8988T (cell line): ENCODE measurements at regions not wholly inside any gene's neighbourhood (a gene's known extent, or its start where the extent isn't known, plus 50 kb on each side); places are given as distances from the start of the nearest gene placed in this dataset.

ENCODE experiments used
- DNase-seq: peaks from one replicate; pipeline ENCODE4 v3.0.0; 2011

DNA sequence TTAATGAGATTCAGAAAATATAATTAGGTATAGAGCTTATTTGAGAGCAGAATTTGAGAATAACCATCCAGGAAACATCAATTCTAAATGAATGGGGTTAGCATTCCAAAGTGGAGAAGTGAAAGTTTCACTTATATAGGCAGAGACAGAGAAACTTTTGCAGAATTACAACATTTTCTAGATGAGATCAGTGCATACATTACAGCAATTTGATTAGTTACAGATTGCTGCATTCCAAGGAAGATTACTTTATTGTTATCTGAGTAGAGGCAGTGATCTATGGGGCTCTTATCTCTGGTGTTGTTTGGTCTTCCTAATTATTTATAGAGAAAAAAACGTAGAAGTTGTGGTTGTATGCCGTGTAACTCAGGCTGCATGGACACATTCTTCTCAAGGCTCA is 373.8 kb upstream of the SYT4 start:
- DNase-seq, result no peak

DNA sequence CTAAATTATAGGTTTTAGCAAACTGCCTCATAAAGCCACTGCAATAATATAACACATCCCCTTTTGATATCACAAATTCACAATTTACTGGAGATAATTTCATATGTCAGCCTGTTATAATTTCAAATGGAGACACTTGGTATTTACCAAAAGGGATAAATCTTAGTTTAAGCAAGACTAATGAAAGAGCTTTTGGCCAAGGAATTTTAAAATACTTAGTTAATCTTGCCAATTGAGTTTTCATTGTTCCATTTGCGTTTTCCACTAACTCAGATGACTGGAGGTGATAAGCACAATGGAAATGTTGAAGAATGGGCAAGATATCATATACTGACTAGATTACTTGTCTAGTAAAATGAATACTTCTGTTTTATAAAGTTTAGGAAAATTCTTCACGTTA is 379.3 kb upstream of the SYT4 start:
- no peak for DNase-seq

DNA sequence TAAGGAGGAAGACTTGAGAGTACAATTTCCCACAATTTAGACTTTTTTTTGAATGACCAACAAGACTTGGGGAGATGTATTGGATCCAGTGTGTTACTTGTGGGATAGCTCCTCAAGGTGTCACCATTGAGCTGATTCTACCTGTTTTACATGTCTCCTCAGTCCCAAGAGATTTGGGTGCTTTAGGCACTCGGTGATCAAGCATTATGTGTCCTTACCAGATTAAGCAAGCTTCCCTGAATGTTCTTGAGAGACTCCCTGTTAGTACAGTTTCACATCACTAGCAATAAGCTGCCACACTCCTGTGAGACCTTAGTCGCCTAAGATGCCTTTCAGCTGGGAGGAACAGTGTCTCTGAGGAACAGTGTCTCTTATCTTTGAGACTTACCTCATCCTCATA is 384.3 kb upstream of the SYT4 start:
- DNase-seq, result no peak

DNA sequence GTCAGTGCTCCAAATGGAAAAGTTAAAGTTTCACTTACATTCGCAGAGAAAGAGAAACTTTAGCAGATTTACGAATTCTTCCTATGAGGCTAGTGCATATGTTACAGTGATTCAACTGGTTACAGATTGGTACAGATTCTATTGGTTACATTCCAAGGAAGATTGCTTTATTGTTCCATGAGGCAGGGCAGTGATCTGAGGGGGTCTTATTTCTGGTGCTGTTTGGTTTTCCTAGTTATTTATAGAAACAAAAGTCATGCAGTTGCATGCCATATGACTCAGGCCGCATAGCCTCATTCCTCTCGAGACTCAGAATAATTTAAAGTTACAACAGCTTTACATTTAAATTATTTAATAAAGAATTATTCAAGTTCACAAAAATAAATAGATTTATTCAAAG is 385.4 kb upstream of the SYT4 start:
- no peak for DNase-seq

DNA sequence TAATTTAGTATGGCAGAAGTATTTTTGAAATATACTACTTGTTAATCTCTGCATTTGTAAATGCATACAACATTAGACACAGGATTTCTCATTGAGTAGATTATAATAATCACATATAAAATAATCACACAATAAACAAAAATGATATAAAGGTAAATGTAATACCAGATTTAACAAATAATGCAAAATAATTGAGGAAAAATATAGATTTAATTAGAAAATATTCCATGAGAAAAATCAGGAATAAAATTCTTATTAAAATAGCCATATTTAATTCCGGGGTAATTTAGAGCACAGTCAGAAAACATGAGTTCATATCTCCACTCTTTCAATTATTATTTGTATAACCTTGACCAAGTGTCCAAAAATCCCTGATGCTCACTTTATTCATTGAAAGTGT is 385.9 kb upstream of the SYT4 start:
- DNase-seq, result no peak

DNA sequence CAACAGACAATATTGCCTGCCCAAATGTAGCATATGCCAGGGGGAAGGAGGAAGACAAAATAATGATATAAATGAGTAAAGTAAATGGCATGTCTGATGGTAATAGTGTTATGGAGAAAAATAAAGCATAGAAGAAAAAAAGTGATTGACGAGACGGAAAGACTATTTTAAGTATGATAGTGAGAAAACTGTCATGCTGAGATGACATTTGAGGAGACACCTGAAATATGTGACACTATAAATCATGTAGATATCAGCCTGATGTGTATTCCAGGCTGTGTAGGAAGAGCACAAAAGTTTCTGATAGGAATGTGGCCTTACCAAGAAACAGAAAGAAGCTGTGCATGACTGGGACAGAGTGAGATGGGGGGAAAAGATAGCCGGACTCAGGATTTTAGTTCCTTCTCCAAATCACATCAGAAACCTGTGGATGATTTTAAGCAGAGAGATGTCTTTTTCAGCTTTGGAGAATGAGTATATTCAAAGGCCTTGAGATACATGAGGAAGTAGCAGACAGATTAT is 387.3 kb upstream of the SYT4 start:
- no peak for DNase-seq

DNA sequence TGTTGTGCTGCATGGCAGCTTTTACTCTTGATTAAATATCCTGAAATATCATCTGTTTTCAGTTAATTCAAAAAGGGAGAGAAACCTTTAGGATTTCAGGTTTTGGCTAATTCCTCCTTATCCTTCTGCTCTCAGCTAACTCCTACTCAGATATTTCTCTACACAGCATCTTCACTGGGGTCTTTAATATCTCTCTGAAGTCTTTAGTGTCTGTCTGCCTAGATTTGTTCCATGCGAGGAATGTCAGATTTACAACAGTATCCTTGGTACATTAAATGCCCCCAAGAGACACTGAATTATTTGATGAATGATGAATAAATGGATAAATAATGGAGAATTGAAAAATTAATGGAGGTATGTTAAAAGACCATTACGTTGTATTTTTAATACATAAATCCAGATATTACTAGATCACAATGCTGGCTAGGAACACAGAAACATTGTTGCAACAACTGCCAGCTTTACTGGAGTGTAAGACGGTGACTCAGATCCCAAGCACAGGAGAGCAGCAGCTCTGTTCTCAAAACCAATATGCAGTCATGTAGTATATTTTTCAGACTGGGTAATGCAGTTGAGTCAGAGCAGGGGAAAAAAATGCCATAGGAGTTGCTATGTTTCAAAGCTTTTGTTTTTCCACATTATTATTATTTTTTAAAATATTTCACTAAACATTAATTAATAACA is 388.0 kb upstream of the SYT4 start:
- DNase-seq, result no peak

DNA sequence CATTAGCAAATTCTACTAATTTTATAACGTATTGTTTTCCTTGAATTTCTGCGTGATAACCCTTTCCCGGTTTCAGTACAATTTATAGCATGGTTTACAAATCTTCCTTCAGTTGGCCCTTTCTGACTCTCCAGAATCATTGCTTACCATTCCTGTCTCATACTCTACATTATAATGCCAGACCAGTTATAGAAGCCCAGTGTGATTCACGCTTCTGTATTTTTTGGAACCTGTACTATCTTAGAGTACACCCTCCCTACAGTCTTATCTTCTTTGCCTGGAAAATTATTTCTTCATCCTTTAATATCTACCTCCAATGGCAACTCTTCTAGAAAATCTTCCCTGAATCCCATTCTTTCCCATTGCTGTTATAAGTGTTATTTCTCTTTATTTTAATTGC is 391.6 kb upstream of the SYT4 start:
- DNase-seq, result no peak

DNA sequence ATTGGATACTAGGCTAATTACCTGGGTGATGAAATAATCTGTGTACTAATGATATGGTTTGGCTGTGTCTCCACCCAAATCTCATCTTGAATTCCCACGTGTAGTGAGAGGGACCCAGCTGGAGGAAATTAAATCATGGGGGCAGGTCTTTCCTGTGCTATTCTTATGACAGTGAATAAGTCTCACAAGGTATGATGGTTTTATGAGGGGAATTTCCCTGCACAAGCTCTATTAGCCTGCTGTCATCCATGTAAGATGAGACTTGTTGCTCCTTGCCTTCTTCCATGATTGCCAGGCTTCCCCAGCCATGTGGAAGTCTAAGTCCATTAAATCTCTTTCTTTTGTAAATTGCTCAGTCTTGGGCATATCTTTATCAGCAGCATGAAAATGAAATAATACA is 394.1 kb upstream of the SYT4 start:
- no peak for DNase-seq

DNA sequence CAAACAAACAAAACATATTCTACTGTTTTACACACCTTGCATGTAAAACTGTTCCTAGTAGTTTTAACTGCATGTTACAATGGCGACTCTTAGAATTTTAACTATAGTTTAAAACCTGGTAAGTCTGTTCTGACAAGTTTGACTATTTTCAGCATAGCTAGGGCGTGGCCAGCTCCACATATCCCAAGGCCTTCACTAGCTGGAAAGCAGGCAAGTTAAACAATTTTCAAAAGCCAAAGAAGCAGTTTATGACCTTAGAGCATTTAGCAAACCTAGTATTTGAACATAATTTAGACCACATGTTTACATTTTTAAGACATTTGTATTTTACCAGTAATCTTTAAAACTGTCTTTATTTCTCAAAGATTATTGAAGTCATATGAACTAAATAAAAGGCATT is 402.8 kb upstream of the SYT4 start:
- no peak for DNase-seq

DNA sequence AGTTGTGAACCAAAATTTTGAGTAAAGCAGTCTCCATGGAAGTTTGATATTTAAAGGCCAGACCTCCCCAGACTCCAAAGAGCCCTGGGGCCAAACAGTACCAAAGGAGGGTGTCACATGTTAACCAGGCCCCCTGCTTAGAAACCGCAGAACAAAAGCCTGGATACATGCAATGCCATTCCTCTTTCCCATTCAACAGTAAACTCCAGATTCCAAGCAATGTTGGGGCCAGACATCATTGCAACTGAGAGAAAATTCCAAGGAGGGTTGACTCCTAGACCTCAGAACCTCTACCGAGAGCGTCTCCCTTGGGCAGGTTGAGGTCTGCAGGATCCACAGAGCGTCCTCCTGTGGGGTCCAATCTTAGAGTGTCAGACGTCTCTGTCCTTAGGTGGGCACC is 404.4 kb upstream of the SYT4 start:
- DNase-seq, result no peak

DNA sequence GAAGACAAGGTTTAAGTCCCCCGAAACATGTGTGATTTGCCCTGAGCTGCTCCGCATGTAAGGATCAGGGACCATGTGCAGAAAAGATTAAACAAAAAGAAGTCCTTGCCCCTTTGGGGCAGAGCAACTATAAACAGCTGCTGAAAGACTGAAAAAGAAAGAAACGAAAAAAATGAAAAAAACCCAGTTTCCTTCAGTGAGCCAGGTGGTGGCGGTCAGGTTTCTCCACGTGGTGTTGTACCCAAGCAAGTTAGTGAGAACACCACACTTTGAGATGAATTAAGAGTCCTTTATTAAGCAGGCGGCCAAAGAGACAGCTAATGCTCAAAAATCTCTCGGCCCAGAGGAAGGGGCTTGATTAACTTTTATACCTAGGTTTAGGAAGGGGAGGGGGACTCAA is 404.9 kb upstream of the SYT4 start:
- DNase-seq, result no peak

DNA sequence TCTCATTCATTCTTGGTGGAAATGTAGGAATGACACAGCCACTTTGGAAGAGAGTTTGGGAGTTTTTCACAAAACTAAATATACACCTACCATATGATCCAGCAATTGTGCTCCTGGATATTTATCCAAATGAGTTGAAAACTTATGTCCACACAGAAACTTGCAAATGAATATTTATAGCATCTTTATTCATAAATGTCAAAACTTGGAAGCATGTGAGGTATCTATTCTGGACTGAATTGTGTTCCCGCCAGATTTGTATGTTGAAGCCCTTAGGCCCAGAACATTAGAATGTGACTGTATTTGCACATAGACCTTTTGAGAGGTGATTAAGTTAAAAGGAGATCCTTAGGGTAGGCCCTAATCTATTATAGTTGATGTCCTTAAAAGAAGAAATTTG is 409.4 kb upstream of the SYT4 start:
- no peak for DNase-seq

DNA sequence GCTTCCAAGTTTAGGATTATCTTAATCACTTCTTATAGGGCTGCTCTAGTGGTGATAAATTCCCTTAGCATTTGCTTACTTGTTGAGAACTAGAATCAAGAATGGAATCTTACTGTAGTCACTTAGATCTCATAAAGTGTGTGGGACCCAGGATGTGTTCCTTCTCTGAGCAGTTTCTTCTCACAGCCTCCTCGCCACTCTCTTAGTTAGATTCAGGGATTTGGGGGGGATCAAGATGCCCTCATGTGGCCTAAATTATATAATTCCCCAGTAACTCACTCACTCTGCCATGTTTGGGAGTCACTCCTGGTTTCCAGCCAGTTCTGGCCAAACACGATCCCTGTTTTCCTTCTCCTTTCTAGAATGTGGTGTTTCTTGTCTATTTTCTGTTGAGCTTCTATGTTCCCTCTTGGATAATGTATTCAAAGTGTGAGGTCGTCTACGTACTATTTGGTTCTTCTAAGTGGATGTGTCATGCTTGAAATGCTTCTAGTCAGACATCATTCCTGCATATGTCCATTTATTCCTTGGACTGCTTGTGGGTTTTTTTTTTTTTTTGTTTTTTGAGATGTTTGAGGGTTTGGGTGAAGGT is 414.9 kb upstream of the SYT4 start:
- no peak for DNase-seq

DNA sequence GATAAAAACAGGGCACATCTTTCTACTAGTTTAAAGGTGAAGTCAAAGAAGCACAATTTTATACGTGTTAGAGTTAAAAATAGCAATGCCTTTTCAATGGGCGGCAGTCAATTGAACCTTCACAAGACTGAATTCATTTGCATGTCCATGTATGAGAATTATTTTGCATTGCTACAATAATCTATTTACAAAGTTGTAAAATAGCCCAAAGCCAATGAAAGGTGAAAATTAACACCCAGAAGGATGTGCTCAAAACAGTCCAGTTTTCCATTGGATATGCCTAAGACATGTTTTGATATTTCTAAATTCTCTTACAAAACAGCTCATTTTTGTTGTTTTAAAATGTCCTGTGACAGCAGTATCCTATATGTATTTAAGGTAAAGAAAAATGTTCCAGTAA is 425.1 kb upstream of the SYT4 start:
- DNase-seq, result no peak

DNA sequence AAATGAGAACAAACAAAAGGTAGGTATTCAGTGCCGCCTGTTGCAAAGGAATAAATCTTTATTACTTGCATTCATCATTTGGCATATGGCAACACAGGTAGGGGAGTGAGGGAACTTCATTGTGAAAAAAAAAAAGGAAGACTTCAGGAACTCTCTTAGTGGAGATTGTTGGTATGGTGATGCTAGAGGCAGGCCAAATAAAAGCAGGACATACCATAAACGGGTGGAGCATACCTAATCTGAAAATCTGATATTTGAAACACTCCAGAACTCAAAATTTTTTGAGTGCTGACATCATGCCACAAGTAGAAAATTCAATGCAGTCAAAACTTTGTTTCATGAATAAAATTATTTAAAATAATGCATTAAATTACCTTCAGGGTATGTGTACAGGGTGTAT is 425.8 kb upstream of the SYT4 start:
- no peak for DNase-seq

DNA sequence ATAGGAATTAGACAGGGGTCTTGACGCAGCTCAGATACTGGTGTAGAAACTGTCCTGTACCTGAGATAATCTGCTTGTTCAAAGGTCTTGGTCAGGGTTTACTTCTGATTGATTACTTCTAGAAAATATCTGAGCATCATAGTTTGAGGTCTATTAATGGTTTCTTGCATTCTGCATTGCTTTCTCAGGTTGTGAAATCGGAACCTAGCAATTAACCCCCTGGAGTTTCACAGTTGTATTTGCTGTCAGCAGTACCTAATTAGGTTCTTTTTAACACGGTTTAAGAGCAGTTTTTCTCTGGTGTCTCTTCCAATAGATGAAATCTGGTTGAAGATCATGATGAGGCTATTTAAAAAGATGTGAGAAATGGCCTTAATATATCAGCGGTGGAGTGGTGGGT is 428.6 kb upstream of the SYT4 start:
- no peak for DNase-seq

DNA sequence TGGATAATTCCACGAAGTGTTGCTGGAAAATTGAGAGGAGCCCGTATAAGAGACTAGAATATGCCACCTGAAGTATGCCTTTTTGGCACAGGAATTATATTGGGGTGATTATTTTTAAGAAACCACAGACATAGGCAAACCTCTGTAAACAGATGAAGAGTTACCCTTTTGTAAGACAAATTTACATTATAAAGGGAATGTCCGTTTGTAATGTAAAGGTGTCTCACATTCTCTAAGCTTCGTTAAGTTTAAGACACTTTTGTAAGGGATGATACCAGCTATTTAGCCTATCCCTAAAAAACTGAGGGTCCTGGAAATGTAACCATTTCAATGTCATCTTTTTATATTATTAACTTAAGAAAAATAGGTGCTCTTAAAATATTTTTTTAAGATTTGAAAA is 432.8 kb upstream of the SYT4 start:
- no peak for DNase-seq

DNA sequence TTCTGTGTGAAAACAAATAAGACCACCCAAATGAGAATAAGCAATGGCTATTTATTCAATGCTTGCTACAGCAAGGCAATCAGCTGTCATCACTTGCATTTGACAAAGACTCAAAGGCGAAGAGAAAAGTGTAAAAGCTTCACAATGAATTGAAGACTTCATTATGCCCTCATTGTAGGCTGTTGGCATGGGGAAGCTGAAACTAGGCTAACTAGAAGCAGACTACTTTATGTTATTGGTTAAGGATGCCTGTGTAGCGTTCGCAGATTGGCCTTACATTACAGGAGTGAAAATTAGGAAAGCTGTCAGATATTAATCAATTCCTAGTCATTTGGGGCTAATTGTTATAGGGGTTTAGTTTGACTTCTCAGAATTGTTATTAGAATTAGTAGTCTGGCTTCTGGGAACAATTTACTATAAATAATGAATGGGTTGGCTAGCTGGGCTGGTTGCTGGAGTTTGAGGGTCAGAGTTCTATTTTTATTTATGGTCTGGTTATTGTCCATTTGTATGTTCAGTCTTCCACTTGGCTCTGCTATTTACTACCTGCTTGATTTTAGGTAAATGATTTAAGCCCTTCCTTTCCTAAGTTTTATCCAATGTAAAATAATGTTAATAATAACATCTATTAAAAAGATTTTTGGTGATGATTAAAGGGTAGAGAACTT is 437.2 kb upstream of the SYT4 start:
- DNase-seq, result no peak

DNA sequence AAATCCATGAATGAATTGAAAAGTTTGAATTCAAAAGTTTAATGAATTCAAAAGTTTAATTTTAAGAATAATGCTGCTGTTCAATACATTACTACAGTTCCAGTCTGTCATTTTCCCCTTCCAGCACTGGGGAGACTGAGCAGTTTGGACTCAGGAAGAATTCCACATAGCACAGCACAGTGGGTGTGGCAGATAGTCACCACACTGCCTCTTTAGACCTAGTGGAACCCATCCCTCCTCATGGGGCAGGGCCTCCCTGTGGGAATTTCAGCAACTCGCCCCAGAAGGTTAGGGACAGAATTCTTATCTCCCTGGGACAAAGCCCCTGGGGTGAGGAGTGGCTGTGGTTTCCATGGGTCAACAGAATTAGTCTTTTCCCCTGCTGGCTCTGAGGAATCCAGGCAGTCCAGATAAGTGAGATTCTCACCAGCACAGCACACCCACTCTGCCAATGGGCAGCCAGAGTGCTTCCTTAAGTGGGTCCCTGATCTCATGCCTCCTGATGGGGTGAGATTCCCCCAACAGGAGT is 442.0 kb upstream of the SYT4 start:
- DNase-seq, result no peak

DNA sequence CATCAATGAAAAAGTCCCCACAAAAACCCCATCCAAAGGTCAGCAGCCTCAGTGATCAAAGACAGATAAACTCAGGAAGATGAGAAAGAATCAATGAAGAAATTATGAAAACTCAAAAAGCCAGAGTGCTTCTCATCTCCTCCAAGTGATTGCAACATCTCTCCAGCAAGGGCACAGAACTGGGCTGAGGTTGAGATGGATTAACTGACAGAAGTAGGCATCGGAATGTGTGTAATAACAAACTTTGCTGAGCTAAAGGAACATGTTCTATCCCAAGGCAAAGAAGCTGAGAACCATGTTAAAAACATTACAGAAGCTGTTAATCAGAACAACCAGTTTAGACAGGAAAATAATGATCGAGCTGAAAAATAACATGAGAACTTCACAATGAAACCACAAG is 442.8 kb upstream of the SYT4 start:
- DNase-seq, result no peak

DNA sequence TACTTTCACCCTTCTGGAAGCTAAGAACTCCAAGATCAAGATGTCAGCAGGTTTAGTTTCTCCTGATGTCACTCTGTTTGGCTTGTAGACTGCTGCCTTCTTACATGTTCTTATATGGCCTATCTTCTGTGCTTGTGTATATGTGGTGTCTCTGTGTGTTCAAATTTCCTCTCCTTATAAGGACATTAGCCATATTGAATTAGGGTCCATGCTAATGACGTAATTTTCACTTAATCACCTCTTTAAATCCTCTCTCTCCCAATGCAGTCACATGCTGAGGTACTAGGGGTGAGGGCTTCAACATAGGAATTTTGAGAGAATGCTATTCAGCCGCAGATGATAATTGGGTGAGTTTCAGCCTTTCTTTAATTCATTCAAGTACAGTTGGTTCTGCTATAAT is 458.3 kb upstream of the SYT4 start:
- DNase-seq, result no peak

DNA sequence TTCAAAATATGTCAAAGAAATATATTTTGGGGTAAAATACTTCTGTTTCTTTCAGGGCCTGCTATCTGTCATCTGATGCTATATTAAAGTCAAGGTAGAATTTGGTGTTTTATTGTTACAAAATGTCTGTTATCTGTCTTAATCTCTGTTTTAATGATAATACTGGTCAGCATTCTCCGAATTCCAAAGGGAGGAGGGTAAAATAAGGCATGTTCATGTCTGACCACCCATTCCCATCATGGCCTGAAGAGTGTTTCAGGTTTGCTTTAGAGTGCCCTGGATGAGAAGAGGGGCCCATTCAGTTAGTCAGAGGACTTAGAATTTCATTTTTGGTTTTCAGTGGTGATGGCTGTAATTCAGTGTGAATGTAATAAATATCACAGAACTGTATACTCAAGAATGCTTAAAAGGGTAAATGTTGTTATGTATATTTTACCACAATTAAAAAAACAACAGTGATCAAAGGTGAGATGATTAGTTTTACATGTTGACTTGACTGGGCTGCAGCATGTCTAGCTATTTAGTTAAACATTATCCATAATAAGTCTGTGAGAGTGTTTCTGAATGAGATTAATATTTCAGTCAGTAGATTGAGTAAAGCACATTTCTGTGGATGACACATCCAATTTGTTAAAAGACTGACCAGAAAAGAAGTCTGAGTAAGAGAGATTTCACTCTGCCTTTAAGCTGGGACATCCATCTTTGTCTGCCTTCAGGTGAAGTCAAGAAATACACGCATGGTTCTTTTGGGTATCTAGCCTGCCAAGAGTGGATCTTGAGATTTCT is 467.9 kb upstream of the SYT4 start:
- DNase-seq, result no peak

DNA sequence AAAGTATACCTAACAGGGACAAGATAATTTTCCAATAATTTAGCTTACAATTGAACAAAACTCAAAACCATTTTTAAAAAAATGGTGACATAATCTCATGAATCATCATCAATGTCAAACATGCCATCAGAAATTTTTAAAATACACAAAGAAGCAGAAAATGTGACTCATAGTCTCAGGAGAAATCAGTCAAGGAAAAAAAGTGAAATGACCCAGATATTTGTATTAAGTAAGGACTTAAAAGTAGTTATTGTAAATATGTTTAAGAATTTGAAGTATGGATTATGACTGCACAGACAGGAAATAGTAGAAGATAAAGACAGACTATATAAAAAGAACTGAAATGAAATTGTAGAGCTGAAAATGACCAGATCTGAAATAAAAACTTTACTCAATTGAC is 473.9 kb upstream of the SYT4 start:
- no peak for DNase-seq
